Ishikawa (cell line): ENCODE measurements at regions not wholly inside any gene's neighbourhood (a gene's known extent, or its start where the extent isn't known, plus 50 kb on each side); places are given as distances from the start of the nearest gene placed in this dataset.

Source experiments
- CEBPB ChIP-seq: IDR thresholded peaks from 2 replicates; pipeline ENCODE4 v1.6.1; 2012
- CREB1 ChIP-seq: IDR thresholded peaks from 2 replicates; pipeline ENCODE4 v1.6.1; 2012; ENCODE audit warnings: low read depth
- EGR1 ChIP-seq: IDR thresholded peaks from 2 replicates; pipeline ENCODE4 v1.6.1; 2012
- EP300 ChIP-seq: IDR thresholded peaks from 2 replicates; pipeline ENCODE4 v1.6.1; 2012; ENCODE audit warnings: borderline replicate concordance
- FOXM1 ChIP-seq: IDR thresholded peaks from 2 replicates; pipeline ENCODE4 v1.6.1; 2012; ENCODE audit warnings: low read depth, borderline replicate concordance
- NFIC ChIP-seq: IDR thresholded peaks from 2 replicates; pipeline ENCODE4 v1.6.1; 2012
- RAD21 ChIP-seq: IDR thresholded peaks from 2 replicates; pipeline ENCODE4 v1.6.1; 2012; ENCODE audit warnings: low read depth
- TAF1 ChIP-seq: IDR thresholded peaks from 2 replicates; pipeline ENCODE4 v1.6.1; 2012; ENCODE audit warnings: low read depth, mild to moderate bottlenecking
- TCF12 ChIP-seq: IDR thresholded peaks from 2 replicates; pipeline ENCODE4 v1.6.1; 2012; ENCODE audit warnings: low read depth
- TEAD4 ChIP-seq: IDR thresholded peaks from 2 replicates; pipeline ENCODE4 v1.6.1; 2012
- YY1 ChIP-seq: IDR thresholded peaks from 2 replicates; pipeline ENCODE4 v1.6.1; 2012; ENCODE audit warnings: low read depth
- ZBTB7A ChIP-seq: IDR thresholded peaks from 2 replicates; pipeline ENCODE4 v1.6.1; 2012; ENCODE audit warnings: low read depth
- TF ChIP-seq, protein P1 (sequence below): IDR thresholded peaks from 2 replicates; pipeline ENCODE4 v1.6.1; 2012; ENCODE audit warnings: low read depth, mild to moderate bottlenecking
- TF ChIP-seq, protein P2 (sequence below): IDR thresholded peaks from 2 replicates; pipeline ENCODE4 v1.6.1; 2012
- TF ChIP-seq, protein P3 (sequence below): IDR thresholded peaks from 2 replicates; pipeline ENCODE4 v1.6.1; 2012

DNA sequence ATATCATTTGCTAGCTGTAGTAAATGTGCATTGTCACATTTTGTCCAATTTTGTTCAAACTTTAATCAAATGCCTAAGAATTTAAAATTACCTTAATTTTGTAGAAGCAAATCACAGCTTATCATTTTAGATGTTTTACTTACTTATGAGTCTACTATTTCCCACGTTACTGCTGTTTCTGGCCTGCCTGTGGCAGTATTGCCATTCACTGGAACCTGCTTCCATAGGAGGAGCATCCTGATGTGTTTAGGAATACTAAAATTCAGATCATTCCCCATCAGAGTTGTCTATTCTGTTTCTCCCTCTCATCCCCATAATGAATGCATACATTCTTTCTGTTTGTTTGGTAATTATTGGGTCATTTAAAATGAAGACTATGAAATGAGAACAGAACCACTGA lies 119.5 kb upstream of the SNRPN start:
- TF ChIP-seq NFIC, result no peak
- TF ChIP-seq YY1, result no peak
- no peak for TF ChIP-seq TCF12
- TF ChIP-seq EP300, result no peak
- TF ChIP-seq TEAD4, result no peak
- TF ChIP-seq, protein P1, sequence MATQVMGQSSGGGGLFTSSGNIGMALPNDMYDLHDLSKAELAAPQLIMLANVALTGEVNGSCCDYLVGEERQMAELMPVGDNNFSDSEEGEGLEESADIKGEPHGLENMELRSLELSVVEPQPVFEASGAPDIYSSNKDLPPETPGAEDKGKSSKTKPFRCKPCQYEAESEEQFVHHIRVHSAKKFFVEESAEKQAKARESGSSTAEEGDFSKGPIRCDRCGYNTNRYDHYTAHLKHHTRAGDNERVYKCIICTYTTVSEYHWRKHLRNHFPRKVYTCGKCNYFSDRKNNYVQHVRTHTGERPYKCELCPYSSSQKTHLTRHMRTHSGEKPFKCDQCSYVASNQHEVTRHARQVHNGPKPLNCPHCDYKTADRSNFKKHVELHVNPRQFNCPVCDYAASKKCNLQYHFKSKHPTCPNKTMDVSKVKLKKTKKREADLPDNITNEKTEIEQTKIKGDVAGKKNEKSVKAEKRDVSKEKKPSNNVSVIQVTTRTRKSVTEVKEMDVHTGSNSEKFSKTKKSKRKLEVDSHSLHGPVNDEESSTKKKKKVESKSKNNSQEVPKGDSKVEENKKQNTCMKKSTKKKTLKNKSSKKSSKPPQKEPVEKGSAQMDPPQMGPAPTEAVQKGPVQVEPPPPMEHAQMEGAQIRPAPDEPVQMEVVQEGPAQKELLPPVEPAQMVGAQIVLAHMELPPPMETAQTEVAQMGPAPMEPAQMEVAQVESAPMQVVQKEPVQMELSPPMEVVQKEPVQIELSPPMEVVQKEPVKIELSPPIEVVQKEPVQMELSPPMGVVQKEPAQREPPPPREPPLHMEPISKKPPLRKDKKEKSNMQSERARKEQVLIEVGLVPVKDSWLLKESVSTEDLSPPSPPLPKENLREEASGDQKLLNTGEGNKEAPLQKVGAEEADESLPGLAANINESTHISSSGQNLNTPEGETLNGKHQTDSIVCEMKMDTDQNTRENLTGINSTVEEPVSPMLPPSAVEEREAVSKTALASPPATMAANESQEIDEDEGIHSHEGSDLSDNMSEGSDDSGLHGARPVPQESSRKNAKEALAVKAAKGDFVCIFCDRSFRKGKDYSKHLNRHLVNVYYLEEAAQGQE, result no peak
- TF ChIP-seq FOXM1, result no peak

DNA sequence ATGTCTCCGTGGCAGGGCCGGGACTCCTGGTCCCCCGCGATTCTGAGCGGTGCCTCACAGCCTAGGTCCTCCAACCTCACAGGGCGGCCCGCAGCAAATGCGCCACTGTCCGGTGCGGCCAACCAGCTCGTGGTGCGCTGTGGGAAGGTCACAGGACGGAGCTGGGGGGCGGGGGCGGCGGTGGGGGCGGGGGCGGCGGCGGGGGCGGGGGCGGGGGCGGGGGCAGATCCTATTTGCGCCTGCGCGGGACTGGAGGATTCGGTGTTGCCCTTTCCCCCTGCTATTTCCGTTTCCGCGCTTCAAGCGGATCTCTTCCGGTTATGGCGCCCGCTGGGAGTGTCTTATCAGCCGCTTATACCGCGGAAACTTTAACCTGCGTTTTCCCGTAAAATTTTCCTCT lies 106.7 kb upstream of the SNRPN start:
- TF ChIP-seq EGR1, result no peak

DNA sequence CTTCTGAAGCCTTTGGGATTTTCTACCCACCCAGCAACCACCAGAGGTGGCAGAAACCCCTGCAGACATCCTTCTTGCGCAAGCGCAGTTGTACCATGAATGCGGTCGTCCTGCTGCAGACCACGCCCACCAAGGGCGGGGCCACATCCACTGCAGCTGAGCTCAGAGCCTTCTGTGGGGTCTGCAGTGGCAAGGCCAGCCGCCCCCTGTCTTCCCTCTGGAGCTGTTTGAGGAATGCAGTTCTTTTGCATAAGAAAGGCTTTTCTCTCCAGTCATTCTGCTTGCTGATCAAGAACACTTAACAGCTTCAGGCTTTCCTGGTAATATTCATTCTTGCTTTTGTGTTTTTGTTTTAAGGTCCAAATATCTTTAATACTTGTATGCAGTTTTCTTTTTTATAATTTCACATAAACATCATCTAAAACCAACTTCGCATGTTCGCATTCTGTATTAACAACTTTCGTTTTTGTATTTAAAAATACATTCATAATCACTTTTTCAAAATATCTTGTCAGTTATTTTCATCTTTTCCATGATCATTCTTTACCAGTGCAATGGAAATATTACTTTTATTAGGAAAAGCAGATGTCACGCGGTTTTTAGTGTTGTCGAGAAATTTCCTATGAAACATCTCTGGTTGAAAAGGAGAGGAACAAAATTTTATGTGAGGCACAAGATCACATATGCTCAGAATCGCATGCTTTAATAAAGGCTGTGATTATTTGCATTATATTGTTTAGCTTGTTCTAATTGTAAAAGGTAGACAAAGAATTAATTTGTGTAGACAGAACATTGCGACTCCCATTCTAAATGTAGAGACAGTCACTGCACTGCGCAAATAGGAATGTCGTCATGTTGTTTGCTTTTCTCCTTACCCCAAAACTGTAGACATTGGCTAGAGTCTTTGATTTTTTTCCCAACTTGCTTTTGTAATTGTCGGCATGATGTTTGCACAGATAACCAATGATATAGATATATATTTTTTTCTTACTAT lies 98.1 kb upstream of the SNRPN start:
- TF ChIP-seq ZBTB7A, result no peak
- TF ChIP-seq, protein P2, sequence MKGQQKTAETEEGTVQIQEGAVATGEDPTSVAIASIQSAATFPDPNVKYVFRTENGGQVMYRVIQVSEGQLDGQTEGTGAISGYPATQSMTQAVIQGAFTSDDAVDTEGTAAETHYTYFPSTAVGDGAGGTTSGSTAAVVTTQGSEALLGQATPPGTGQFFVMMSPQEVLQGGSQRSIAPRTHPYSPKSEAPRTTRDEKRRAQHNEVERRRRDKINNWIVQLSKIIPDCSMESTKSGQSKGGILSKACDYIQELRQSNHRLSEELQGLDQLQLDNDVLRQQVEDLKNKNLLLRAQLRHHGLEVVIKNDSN, result no peak

DNA sequence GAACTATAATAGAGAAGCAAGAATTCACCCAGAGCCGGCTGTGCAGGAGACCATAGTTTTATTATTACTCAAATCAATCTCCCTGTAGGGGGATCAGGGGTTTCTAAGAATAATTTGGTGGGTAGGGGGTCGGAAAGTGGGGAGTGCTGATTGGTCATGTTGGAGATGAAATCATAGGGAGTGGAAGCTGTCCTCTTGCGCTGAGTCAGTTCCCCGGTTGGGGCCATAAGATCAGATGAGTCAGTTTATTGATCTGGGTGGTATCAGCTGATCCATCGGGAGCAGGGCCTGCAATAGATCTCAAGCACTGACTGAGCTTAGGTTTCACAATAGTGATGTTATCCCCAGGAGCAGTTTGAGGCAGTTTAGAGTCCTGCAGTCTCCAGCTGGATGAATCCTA lies 97.0 kb upstream of the SNRPN start:
- TF ChIP-seq EP300 (no peak), NFIC (no peak), YY1 (no peak), CREB1 (no peak), TEAD4 (no peak), TAF1 (no peak), FOXM1 (no peak), ZBTB7A (no peak), RAD21 (no peak), EGR1 (no peak)
- TF ChIP-seq, protein P1, result no peak
- TF ChIP-seq, protein P3, sequence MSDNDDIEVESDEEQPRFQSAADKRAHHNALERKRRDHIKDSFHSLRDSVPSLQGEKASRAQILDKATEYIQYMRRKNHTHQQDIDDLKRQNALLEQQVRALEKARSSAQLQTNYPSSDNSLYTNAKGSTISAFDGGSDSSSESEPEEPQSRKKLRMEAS, result no peak

DNA sequence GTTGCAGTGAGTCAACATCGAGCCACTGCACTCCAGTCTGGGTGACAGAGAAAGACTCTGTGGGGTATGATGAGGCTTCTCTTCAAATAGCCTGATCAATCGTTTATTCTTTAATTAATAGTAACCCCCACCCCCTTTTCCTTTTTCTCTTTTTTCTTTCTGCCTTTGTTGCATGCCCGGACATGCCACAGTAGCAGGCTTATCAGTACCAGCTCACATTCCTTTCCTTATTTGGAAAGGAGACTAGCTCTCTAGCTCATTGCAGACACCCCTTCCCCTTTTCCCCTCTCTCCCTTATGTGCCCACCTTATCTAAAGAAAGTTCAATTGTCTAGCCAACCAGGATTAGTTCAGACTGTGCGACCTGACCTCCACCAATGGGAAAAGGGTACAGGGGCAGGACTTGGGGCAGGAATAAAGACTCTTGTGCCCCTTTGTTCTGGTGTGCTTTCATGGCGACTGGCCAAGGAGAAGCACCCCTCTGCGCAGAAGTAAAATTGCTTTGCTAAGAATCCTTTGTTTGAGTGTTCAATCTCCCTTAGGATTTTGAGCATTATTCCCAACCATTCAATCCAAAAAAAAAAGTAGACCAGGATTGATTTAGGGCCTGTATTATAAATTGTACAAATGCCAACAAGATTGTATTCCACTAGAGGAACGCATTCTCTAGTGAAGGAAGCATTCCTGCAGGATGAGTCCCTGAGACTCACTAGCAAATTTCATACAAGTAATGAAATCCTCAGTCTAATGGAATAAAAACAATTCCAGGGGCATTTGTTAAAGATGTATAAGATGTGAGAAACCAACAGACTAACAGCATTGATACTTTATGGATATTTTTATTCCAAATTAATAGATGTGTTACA lies 95.8 kb upstream of the SNRPN start:
- TF ChIP-seq TAF1 (no peak), YY1 (no peak), NFIC (no peak)

DNA sequence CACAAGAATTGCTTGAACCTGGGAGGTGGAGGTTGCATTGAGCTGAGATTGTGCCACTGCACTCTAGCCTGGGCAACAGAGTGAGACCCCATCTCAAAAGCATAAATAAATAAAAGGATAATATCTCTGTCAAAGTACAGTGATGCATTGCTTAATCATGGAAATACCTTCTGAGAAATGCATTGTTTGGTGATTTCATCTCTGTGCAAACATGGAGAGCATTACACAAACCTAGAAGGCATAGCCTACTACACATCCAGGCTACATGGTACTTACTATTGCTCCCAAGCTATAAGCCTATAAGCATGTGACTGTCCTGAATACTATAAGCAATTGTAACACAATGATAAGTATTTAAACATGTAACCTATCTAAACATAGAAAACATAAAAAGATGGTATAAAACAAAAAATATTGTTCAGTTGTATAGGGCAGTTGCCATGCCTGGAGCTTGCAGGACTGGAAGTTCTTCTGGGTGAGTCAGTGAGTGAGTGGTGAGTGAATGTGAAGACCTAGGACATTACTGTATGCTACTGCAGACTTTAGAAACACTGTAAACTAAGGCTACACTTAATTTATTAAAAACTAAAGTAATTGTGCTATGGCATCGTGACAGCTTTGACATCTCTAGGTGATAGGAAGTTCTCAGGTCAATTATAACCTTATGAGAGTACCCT lies 93.6 kb upstream of the SNRPN start:
- TF ChIP-seq ZBTB7A (no peak), RAD21 (no peak), YY1 (no peak), CEBPB (no peak), TCF12 (no peak)
- TF ChIP-seq, protein P2, result no peak
- TF ChIP-seq, protein P1, result no peak
- TF ChIP-seq, protein P3, result no peak
